Gastrocnemius medialis (tissue), 4 donors: ENCODE measurements at regions not wholly inside any gene's neighbourhood (a gene's known extent, or its start where the extent isn't known, plus 50 kb on each side); places are given as distances from the start of the nearest gene placed in this dataset.

Experiments
- CTCF ChIP-seq, 5 experiments: fragments of 450-650 bp in 3 of 5; fragments of 200-600 bp in 2 of 5; sonication (generic) in 2 of 5; IDR thresholded peaks in 4 of 5; conservative IDR thresholded peaks in 1 of 5; 1 replicate in 4 of 5; 2 replicates in 1 of 5; pipeline ENCODE4 v1.5.1; 2016 to 2019; ENCODE audit warnings: antibody characterized with exemption in 5 of 5, mild to moderate bottlenecking in 3 of 5, moderate library complexity in 3 of 5
- POLR2A ChIP-seq, 2 donors: fragments of 450-650 bp; IDR thresholded peaks; one replicate each; pipeline ENCODE4 v1.6.1; 2017; ENCODE audit warnings: antibody characterized with exemption in 2 of 2, mild to moderate bottlenecking in 2 of 2, moderate library complexity in 2 of 2

DNA sequence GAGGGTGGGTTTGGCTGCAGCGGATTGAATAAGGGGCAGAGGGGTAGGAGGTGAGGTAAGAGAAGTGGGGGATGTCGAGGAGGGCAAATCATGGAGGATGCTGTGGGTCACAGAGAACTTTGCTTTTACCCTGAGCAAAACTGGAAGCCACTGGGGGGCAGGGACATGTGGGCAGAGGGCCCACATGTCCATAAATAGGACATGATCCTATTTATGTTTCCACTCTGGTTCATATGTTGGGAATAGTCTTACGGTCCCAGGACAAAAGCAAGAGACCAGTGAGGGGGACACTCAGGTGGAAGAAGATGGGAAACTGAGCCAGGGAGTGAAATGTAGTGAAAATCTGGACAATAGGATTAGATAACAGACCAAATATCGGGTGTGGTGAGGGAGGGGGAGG, 85.5 kb upstream of the MRPS22 start:
- no peak for TF ChIP-seq CTCF (IDR thresholded peaks at IDR 0.05 in 4 of 5, conservative IDR thresholded peaks at IDR 0.05 in 1 of 5)
- TF ChIP-seq POLR2A (IDR thresholded peaks at IDR 0.05): no peak
